Dermis microvascular lymphatic vessel endothelial cell (primary cell): ENCODE measurements at regions not wholly inside any gene's neighbourhood (a gene's known extent, or its start where the extent isn't known, plus 50 kb on each side); places are given as distances from the start of the nearest gene placed in this dataset.
A peak's percentile ranks its signal among the peaks of the same experiment; 100 is the strongest.
"Not testable (repeated sequence)": the region's sequence is repeated elsewhere in the genome, so short reads cannot be mapped to it uniquely, and the experiment has no call there.

Experiments used
- DNase-seq, 2 donors: peaks; one replicate each; pipeline versions ENCODE4 v3.0.0 to v3.0.0-alpha.2; 2010; ENCODE audit warnings: low read depth in 2 of 2

- no peak for DNase-seq
Observed at GRCh38 chr10:64011912-64012714, 490.9 kb downstream of the REEP3 start.

- no peak for DNase-seq
Observed at GRCh38 chr10:64014281-64014680, 493.1 kb downstream of the REEP3 start.

GRCh38 chr10:64023926-64024470 lies 502.8 kb downstream of the REEP3 start:
- DNase-seq, result no peak

- no peak for DNase-seq
Observed at GRCh38 chr10:64033711-64034110, 512.5 kb downstream of the REEP3 start.

- DNase-seq, result no peak
Observed at GRCh38 chr10:64036321-64036930, 515.2 kb downstream of the REEP3 start.

GRCh38 chr10:64037071-64037661 lies 516.0 kb downstream of the REEP3 start:
- DNase-seq, result no peak

GRCh38 chr10:64038107-64038506 lies 516.9 kb downstream of the REEP3 start:
- DNase-seq, result no peak

- no peak for DNase-seq
Observed at GRCh38 chr10:64039198-64039597, 518.0 kb downstream of the REEP3 start.

GRCh38 chr10:64040781-64041180 lies 519.6 kb downstream of the REEP3 start:
- no peak for DNase-seq

GRCh38 chr10:64041185-64041988 lies 520.2 kb downstream of the REEP3 start:
- peak; percentile 38 to 74 for DNase-seq

GRCh38 chr10:64041989-64042490 lies 520.8 kb downstream of the REEP3 start:
- DNase-seq, result no peak

GRCh38 chr10:64044098-64044497 lies 522.9 kb downstream of the REEP3 start:
- no peak for DNase-seq

- DNase-seq, result not testable (repeated sequence)
Observed at GRCh38 chr10:64044957-64045632, 523.9 kb downstream of the REEP3 start.

- no peak for DNase-seq
Observed at GRCh38 chr10:64054392-64054791, 533.2 kb downstream of the REEP3 start.

- DNase-seq, result no peak
Observed at GRCh38 chr10:64059884-64060283, 538.7 kb downstream of the REEP3 start.

- DNase-seq, result no peak
Observed at GRCh38 chr10:64060389-64060788, 539.2 kb downstream of the REEP3 start.

- DNase-seq, result no peak
Observed at GRCh38 chr10:64062793-64063192, 541.6 kb downstream of the REEP3 start.

- DNase-seq, result no peak
Observed at GRCh38 chr10:64067009-64067606, 545.9 kb downstream of the REEP3 start.

GRCh38 chr10:64067859-64068258 lies 546.7 kb downstream of the REEP3 start:
- DNase-seq, result no peak

GRCh38 chr10:64070241-64070640 lies 549.0 kb downstream of the REEP3 start:
- DNase-seq, result no peak
